ENCODE measurements at regions not wholly inside any gene's neighbourhood (a gene's known extent, or its start where the extent isn't known, plus 50 kb on each side); places are given as distances from the start of the nearest gene placed in this dataset.

DNA sequence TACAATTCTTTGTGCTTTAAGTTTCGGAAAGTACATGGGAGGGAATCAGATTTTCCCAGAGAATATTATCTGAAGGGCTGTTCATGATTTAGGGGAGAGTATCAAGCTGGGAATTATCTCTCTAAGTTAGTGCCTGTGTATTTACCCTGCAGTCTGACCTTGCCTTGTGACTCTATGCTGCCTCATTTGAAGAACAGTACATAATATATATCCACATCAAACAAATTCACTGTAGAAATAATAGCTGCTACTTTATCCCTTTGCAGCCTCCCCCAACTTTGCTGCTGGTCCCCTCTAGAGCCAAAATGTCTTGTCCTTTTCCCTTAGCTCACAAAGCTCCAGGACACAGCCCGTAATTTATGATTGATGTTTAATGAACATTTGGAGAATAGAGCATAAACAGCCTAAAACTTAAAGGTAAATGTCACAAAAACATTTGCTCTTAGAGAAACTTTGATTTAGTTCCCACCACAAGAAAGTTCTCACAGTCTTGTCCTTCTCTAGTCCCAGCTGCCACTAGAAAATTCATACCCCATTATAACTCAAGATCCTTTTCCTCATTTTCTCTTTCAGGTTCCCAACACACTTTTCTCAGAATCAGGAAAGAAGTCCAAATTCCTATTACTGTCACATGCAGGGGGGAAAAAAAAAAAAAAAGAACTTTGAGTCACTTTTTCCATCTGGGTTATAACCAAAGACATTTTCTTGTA, 1009.6 kb downstream of the FLRT2 start:
- no peak overlapping the region for H3K27ac ChIP-seq

DNA sequence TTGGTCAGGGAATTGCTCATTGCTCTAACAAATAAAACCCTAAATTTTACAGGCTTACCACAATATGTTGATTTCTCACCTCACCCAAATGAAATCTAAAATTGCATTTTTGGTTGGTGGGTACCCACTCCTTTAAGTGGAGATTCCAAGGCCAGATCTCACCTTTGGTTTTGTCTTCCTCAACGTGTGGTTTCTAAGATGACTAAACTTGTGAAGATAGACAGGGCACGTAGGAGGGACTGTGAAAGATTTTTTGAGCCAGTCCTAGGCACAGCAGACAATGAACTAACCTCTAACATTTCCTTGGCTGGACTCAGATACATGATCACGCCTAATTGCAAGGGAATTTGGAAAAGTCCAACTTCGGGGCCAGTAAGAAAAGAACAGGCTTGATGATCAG, 1003.9 kb downstream of the FLRT2 start:
- Histone ChIP-seq H3K27me3 (no peaks in the 10 kb centered on the region), H3K9me3 (no peaks in the 10 kb centered on the region), H3K27ac (no peak overlapping the region), H3K36me3 (no peaks in the 10 kb centered on the region), H3K4me3 (no peak overlapping the region), H3K4me1 (no peaks in the 10 kb centered on the region)
- TF ChIP-seq, protein P1, sequence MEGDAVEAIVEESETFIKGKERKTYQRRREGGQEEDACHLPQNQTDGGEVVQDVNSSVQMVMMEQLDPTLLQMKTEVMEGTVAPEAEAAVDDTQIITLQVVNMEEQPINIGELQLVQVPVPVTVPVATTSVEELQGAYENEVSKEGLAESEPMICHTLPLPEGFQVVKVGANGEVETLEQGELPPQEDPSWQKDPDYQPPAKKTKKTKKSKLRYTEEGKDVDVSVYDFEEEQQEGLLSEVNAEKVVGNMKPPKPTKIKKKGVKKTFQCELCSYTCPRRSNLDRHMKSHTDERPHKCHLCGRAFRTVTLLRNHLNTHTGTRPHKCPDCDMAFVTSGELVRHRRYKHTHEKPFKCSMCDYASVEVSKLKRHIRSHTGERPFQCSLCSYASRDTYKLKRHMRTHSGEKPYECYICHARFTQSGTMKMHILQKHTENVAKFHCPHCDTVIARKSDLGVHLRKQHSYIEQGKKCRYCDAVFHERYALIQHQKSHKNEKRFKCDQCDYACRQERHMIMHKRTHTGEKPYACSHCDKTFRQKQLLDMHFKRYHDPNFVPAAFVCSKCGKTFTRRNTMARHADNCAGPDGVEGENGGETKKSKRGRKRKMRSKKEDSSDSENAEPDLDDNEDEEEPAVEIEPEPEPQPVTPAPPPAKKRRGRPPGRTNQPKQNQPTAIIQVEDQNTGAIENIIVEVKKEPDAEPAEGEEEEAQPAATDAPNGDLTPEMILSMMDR (IDR thresholded peaks at IDR 0.05) = no peak
- TF ChIP-seq POLR2A (IDR thresholded peaks at IDR 0.05) (no peak), EP300 (IDR thresholded peaks at IDR 0.05) (no peak)
- DNase-seq (ENCODE audit: low spot score in 2 of 2) = no peak
- 75 to 80% methylated on average over 4 of the region's 4 CpGs for WGBS, 2 donors

More for the DNA sequence above, 1009.6 kb downstream of the FLRT2 start:
- DNase-seq (ENCODE audit: low spot score in 2 of 2) = no peak
- TF ChIP-seq, protein P1 (IDR thresholded peaks at IDR 0.05) = no peak
- no peak for TF ChIP-seq POLR2A (IDR thresholded peaks at IDR 0.05)
- no peak for TF ChIP-seq EP300 (IDR thresholded peaks at IDR 0.05)
- no peak overlapping the region for H3K4me3 ChIP-seq
- no peaks in the 10 kb centered on the region for H3K4me1 ChIP-seq
- no peaks in the 10 kb centered on the region for H3K27me3 ChIP-seq
- no peaks in the 10 kb centered on the region for H3K36me3 ChIP-seq
- H3K9me3 ChIP-seq = no peaks in the 10 kb centered on the region
- 79 to 85% methylated on average over 2 of the region's 2 CpGs for WGBS, 2 donors

DNA sequence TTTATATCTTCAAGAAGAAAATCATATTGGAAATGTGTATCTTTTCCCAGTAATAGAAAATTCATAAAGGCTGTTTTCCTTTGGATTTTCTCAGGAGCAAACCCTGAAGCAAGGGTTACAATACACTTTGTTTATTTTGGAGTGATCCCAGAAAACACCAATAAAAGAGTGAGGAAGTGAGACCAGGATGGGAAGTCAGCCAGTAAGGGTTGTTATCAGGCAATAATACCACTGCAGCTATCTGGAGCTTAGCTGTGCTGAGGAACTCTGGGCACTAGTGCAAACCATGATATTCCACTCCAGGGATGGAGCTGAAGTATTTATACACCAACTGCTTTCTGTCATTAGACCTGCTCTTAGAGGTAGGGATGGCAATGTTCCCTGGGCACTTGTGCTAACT, 1002.3 kb downstream of the FLRT2 start:
- no peaks in the 10 kb centered on the region for H3K4me1 ChIP-seq
- TF ChIP-seq, protein P1 (IDR thresholded peaks at IDR 0.05) = no peak
- TF ChIP-seq EP300 (IDR thresholded peaks at IDR 0.05) (no peak), POLR2A (IDR thresholded peaks at IDR 0.05) (no peak)
- DNase-seq (ENCODE audit: low spot score in 2 of 2) = no peak
- no peak overlapping the region for H3K4me3 ChIP-seq
- H3K9me3 ChIP-seq = no peaks in the 10 kb centered on the region
- H3K27ac ChIP-seq = no peak overlapping the region
- no peaks in the 10 kb centered on the region for H3K36me3 ChIP-seq
- no peaks in the 10 kb centered on the region for H3K27me3 ChIP-seq

DNA sequence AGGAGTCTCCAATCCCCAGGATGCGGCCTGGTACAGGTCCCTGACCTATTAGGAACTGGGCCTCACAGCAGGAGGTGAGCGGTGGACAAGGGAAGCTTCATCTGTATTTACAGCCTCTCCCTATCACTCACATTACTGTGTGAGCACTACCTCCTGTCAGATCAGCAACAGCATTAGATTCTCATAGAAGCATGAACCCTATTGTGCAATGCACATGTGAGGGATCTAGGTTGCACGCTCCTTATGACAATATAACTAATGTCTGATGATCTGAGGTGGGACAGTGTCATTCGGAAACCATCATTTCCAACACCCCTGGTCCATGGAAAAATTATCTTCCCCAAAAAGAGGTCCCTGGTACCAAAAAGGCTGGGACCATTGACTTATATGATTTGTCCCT, 1000.5 kb downstream of the FLRT2 start:
- DNase-seq (ENCODE audit: low spot score in 2 of 2) = no peak
- H3K9me3 ChIP-seq = no peaks in the 10 kb centered on the region
- TF ChIP-seq, protein P1 (IDR thresholded peaks at IDR 0.05) = no peak
- TF ChIP-seq POLR2A (IDR thresholded peaks at IDR 0.05) = no peak
- no peak for TF ChIP-seq EP300 (IDR thresholded peaks at IDR 0.05)

DNA sequence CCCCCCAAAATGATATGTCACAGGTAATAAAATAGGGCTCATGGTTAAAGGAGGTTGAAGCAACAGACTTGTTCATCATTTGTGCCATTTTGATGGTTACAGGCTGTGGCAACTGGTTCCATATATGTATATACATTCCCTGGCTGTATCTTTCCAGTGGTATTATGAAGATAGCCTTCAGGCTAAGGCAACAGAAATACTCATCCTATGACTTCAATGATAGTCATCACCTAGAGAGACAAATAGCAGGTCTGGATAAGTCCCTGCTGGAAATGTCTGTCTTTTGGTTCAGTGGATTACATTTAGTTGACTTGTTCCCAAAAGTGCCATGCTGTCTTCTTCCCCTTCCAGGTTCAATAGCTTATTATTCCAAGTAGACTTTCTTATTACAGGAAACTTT, 997.4 kb downstream of the FLRT2 start:
- Histone ChIP-seq H3K36me3 (no peaks in the 10 kb centered on the region), H3K4me1 (no peaks in the 10 kb centered on the region), H3K4me3 (no peak overlapping the region), H3K9me3 (no peaks in the 10 kb centered on the region), H3K27me3 (no peaks in the 10 kb centered on the region), H3K27ac (no peak overlapping the region)
- no peak for DNase-seq (ENCODE audit: low spot score in 2 of 2)
- no peak for TF ChIP-seq POLR2A (IDR thresholded peaks at IDR 0.05)
- TF ChIP-seq, protein P1 (IDR thresholded peaks at IDR 0.05) = no peak

More for the DNA sequence above, 1000.5 kb downstream of the FLRT2 start:
- Histone ChIP-seq H3K27me3 (no peaks in the 10 kb centered on the region), H3K36me3 (no peaks in the 10 kb centered on the region), H3K27ac (no peak overlapping the region), H3K4me1 (no peaks in the 10 kb centered on the region), H3K4me3 (no peak overlapping the region)
- WGBS, 2 donors = 94 to 96% methylated on average over 4 of the region's 4 CpGs
